Activated CD4-positive, alpha-beta T cell treated with anti-CD3 and anti-CD28 coated beads for 1 hour (primary cell): ENCODE measurements at regions not wholly inside any gene's neighbourhood (a gene's known extent, or its start where the extent isn't known, plus 50 kb on each side); places are given as distances from the start of the nearest gene placed in this dataset.
"Not testable (repeated sequence)": the region's sequence is repeated elsewhere in the genome, so short reads cannot be mapped to it uniquely, and the experiment has no call there.

Experiments
- DNase-seq: peaks from one replicate; pipeline ENCODE4 v3.0.0-alpha.2; 2020

- not testable (repeated sequence) for DNase-seq
Measured at GRCh38 chr1:148432318-148432717, 50.8 kb downstream of the PPIAL4G start.

GRCh38 chr1:148429856-148430255, 53.2 kb downstream of the PPIAL4G start:
- DNase-seq, result not testable (repeated sequence)

- DNase-seq, result not testable (repeated sequence)
Measured at GRCh38 chr1:148426940-148427611, 56.0 kb downstream of the PPIAL4G start.

- DNase-seq, result not testable (repeated sequence)
Measured at GRCh38 chr1:148426385-148426784, 56.7 kb downstream of the PPIAL4G start.

- not testable (repeated sequence) for DNase-seq
Measured at GRCh38 chr1:148424143-148425003, 58.7 kb downstream of the PPIAL4G start.

- DNase-seq, result not testable (repeated sequence)
Measured at GRCh38 chr1:148422921-148423320, 60.2 kb downstream of the PPIAL4G start.

- DNase-seq, result not testable (repeated sequence)
Measured at GRCh38 chr1:148417241-148417640, 65.9 kb downstream of the PPIAL4G start.

- not testable (repeated sequence) for DNase-seq
Measured at GRCh38 chr1:148413385-148413784, 69.7 kb downstream of the PPIAL4G start.

- not testable (repeated sequence) for DNase-seq
Measured at GRCh38 chr1:148404786-148405568, 78.1 kb downstream of the PPIAL4G start.

- DNase-seq, result not testable (repeated sequence)
Measured at GRCh38 chr1:148403925-148404324, 79.2 kb downstream of the PPIAL4G start.

- not testable (repeated sequence) for DNase-seq
Measured at GRCh38 chr1:148403085-148403456, 80.0 kb downstream of the PPIAL4G start.

GRCh38 chr1:148402152-148403084, 80.7 kb downstream of the PPIAL4G start:
- peak; percentile 78 for DNase-seq

GRCh38 chr1:148397516-148397915, 85.6 kb downstream of the PPIAL4G start:
- DNase-seq, result not testable (repeated sequence)

GRCh38 chr1:148392505-148392904, 90.6 kb downstream of the PPIAL4G start:
- DNase-seq, result not testable (repeated sequence)

GRCh38 chr1:148391323-148391722, 91.8 kb downstream of the PPIAL4G start:
- DNase-seq, result not testable (repeated sequence)

- no peak for DNase-seq
Measured at GRCh38 chr1:148389027-148389339, 94.1 kb downstream of the PPIAL4G start.

GRCh38 chr1:148388260-148389026, 94.7 kb downstream of the PPIAL4G start:
- DNase-seq, result peak; percentile 79

- not testable (repeated sequence) for DNase-seq
Measured at GRCh38 chr1:148387949-148388259, 95.2 kb downstream of the PPIAL4G start.

GRCh38 chr1:148387122-148387948, 95.8 kb downstream of the PPIAL4G start:
- not testable (repeated sequence) for DNase-seq

- DNase-seq, result no peak
Measured at GRCh38 chr1:148386617-148387016, 96.5 kb downstream of the PPIAL4G start.

GRCh38 chr1:148386031-148386398, 97.1 kb downstream of the PPIAL4G start:
- DNase-seq, result not testable (repeated sequence)
